ENCODE measurements at regions not wholly inside any gene's neighbourhood (a gene's known extent, or its start where the extent isn't known, plus 50 kb on each side); places are given as distances from the start of the nearest gene placed in this dataset.

DNA sequence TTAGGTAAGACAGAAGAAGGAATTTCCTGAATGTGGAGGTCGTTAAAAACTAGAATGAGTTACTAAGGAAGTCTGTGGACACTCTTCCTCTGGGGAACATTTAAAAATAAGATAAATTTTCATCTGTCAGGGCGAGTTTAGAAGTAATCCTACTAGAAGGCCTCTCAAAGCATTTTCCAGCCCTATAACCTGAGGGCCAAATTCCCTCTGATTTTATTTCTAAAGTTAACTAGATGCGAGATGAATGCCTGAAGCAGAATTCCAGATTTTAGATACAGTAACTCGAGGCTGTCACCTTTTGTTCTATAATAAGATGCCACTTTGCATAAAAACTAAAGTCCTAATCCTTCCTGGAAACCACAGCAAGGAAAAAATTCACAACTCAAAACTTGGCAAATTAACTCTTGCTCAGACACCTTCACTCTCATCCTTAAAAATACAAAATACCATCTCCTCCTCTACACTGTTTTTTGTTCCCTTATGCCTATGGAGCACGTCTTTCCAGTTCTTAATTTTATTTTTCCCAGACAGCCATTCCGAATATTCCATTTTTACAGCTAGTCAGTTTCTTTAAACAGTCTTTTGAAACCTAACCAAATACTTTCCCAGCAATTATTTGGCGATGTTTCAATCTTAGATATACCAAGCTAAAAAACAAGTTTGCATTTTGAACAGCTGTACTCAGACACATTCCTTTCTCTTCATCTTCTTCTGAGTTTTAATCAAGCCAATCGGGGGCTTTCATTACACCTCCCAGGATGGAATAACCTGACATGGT lies 420.7 kb upstream of the NFE2L3 start:
- 8 to 26% methylated on average over 8 of the region's 8 CpGs for WGBS, 2 donors (ENCODE audit: low coverage in 1 of 2)
- no peaks in the 10 kb centered on the region for H3K36me3 ChIP-seq
- ATAC-seq: no peak

GRCh38 chr7:25731846-25732245 lies 420.2 kb upstream of the NFE2L3 start:
- no peak for ATAC-seq
- peak overlapping the region; percentile 77 to 87 (median 80) for H3K27ac ChIP-seq
- H3K9me3 ChIP-seq: no peaks in the 10 kb centered on the region
- no peaks in the 10 kb centered on the region for H3K36me3 ChIP-seq
- H3K4me3 ChIP-seq: no peak overlapping the region
- no peak for TF ChIP-seq POLR2A (IDR thresholded peaks at IDR 0.05)
- no peak for TF ChIP-seq POLR2AphosphoS5 (IDR thresholded peaks at IDR 0.05)
- TF ChIP-seq EP300 (IDR thresholded peaks at IDR 0.05): no peak
- TF ChIP-seq CTCF (IDR thresholded peaks at IDR 0.05): no peak
- H3K4me1 ChIP-seq: peaks cover 11 to 27% (median 12%) of the 10 kb centered on the region in 3 donors
- H3K27me3 ChIP-seq: no peaks in the 10 kb centered on the region
- 57 to 67% methylated on average over 2 to 3 of the region's 3 CpGs for WGBS, 2 donors (ENCODE audit: low coverage in 1 of 2)

More for the DNA sequence above, 420.7 kb upstream of the NFE2L3 start:
- Histone ChIP-seq H3K27ac (peak overlapping the region; percentile 77 to 87 (median 80)), H3K27me3 (no peaks in the 10 kb centered on the region), H3K4me1 (peaks cover 11 to 27% (median 12%) of the 10 kb centered on the region in 3 donors), H3K9me3 (no peaks in the 10 kb centered on the region), H3K4me3 (no peak overlapping the region)
- no peak for TF ChIP-seq CTCF (IDR thresholded peaks at IDR 0.05)
- TF ChIP-seq EP300 (IDR thresholded peaks at IDR 0.05): no peak
- TF ChIP-seq POLR2AphosphoS5 (IDR thresholded peaks at IDR 0.05): peak; percentile 77
- no peak for TF ChIP-seq POLR2A (IDR thresholded peaks at IDR 0.05)

DNA sequence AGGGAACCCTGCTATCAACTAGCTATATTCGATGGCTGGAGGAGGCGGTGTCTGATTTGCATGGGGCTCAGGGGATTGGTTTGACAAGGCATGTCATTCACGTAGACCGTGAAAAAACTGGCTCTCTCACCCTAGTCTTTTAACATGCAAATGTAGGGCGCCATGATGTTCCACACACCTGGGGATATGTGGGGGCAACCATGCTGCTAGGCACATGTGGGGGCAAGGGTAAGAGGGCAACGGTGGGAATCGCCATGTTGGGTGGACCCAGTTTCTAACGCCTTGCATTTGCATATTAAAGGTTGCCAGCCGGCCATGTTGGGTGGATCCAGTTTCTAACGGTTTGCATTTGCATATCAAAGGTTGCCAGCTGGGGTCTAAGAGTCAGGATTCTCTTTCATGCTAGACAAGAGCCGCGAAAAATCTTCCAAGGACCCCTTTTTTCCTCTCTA lies 419.2 kb upstream of the NFE2L3 start:
- Histone ChIP-seq H3K4me1 (peaks cover 11 to 27% (median 12%) of the 10 kb centered on the region in 3 donors), H3K27ac (peak overlapping the region in 2 of 4 donors; percentile 77 to 78), H3K36me3 (no peaks in the 10 kb centered on the region), H3K27me3 (no peaks in the 10 kb centered on the region), H3K9me3 (no peaks in the 10 kb centered on the region), H3K4me3 (no peak overlapping the region)
- 76 to 93% methylated on average over 8 to 11 of the region's 12 CpGs for WGBS, 2 donors (ENCODE audit: low coverage in 1 of 2)
- TF ChIP-seq POLR2AphosphoS5 (IDR thresholded peaks at IDR 0.05) (no peak), CTCF (IDR thresholded peaks at IDR 0.05) (no peak), POLR2A (IDR thresholded peaks at IDR 0.05) (no peak), EP300 (IDR thresholded peaks at IDR 0.05) (no peak)
- no peak for ATAC-seq

- peak; percentile 33 for ATAC-seq
- no peaks in the 10 kb centered on the region for H3K9me3 ChIP-seq
- 76 to 97% methylated on average over 4 to 8 of the region's 8 CpGs for WGBS, 2 donors (ENCODE audit: low coverage in 1 of 2)
These were observed 416.2 kb upstream of the NFE2L3 start for GRCh38 chr7:25735674-25736242.

More at GRCh38 chr7:25735674-25736242, 416.2 kb upstream of the NFE2L3 start:
- no peak overlapping the region for H3K27ac ChIP-seq
- no peaks in the 10 kb centered on the region for H3K36me3 ChIP-seq
- peaks cover 7 to 21% (median 10%) of the 10 kb centered on the region in 3 donors for H3K4me1 ChIP-seq
- H3K27me3 ChIP-seq: no peaks in the 10 kb centered on the region
- peak; percentile 15 for TF ChIP-seq POLR2AphosphoS5 (IDR thresholded peaks at IDR 0.05)
- no peak for TF ChIP-seq CTCF (IDR thresholded peaks at IDR 0.05)
- no peak for TF ChIP-seq POLR2A (IDR thresholded peaks at IDR 0.05)
- no peak for TF ChIP-seq EP300 (IDR thresholded peaks at IDR 0.05)
- no peak overlapping the region for H3K4me3 ChIP-seq

Measured in gastroesophageal sphincter (tissue), 4 donors.